ENCODE measurements at regions not wholly inside any gene's neighbourhood (a gene's known extent, or its start where the extent isn't known, plus 50 kb on each side); places are given as distances from the start of the nearest gene placed in this dataset.

GRCh38 chr12:123100882-123101281 is 50.0 kb downstream of the PITPNM2 start:
- Histone ChIP-seq H3K9me3 (ENCODE audit: control insufficient read depth in 1 of 2, low read length in 2 of 2) (no peaks in the 10 kb centered on the region), H3K27me3 (ENCODE audit: control insufficient read depth in 1 of 2, insufficient read depth in 2 of 2, low read length in 2 of 2) (no peaks in the 10 kb centered on the region), H3K4me1 (ENCODE audit: control insufficient read depth in 1 of 2, insufficient read depth in 2 of 2, low read length in 2 of 2) (peaks cover 0 to 9% of the 10 kb centered on the region in 2 donors), H3K9ac (ENCODE audit: low read depth in 1 of 2, low read length in 2 of 2) (no peak overlapping the region), H3K4me3 (ENCODE audit: low read depth in 1 of 2, low read length in 2 of 2) (no peak overlapping the region), H3K36me3 (ENCODE audit: control insufficient read depth in 1 of 2, insufficient read depth in 2 of 2, low read length in 2 of 2) (peaks cover 0 to 3% of the 10 kb centered on the region in 2 donors), H3K27ac (ENCODE audit: low read depth, low read length) (no peak overlapping the region)

- Histone ChIP-seq H3K27me3 (ENCODE audit: control insufficient read depth in 1 of 2, insufficient read depth in 2 of 2, low read length in 2 of 2) (no peaks in the 10 kb centered on the region), H3K27ac (ENCODE audit: low read depth, low read length) (no peak overlapping the region), H3K36me3 (ENCODE audit: control insufficient read depth in 1 of 2, insufficient read depth in 2 of 2, low read length in 2 of 2) (peaks cover 0 to under 1% of the 10 kb centered on the region in 2 donors), H3K9ac (ENCODE audit: low read depth in 1 of 2, low read length in 2 of 2) (no peak overlapping the region), H3K4me1 (ENCODE audit: control insufficient read depth in 1 of 2, insufficient read depth in 2 of 2, low read length in 2 of 2) (peaks cover under 1 to 9% of the 10 kb centered on the region in 2 donors), H3K9me3 (ENCODE audit: control insufficient read depth in 1 of 2, low read length in 2 of 2) (no peaks in the 10 kb centered on the region), H3K4me3 (ENCODE audit: low read depth in 1 of 2, low read length in 2 of 2) (no peak overlapping the region)
Measured at GRCh38 chr12:123100450-123100849, 50.4 kb downstream of the PITPNM2 start.

- no peak overlapping the region for H3K9ac ChIP-seq (ENCODE audit: low read depth in 1 of 2, low read length in 2 of 2)
- no peaks in the 10 kb centered on the region for H3K9me3 ChIP-seq (ENCODE audit: control insufficient read depth in 1 of 2, low read length in 2 of 2)
- H3K36me3 ChIP-seq (ENCODE audit: control insufficient read depth in 1 of 2, insufficient read depth in 2 of 2, low read length in 2 of 2), result no peaks in the 10 kb centered on the region
- no peak overlapping the region for H3K4me3 ChIP-seq (ENCODE audit: low read depth in 1 of 2, low read length in 2 of 2)
- H3K27ac ChIP-seq (ENCODE audit: low read depth, low read length), result no peak overlapping the region
- peaks cover 9% of the 10 kb centered on the region in 2 donors for H3K4me1 ChIP-seq (ENCODE audit: control insufficient read depth in 1 of 2, insufficient read depth in 2 of 2, low read length in 2 of 2)
- H3K27me3 ChIP-seq (ENCODE audit: control insufficient read depth in 1 of 2, insufficient read depth in 2 of 2, low read length in 2 of 2), result no peaks in the 10 kb centered on the region
Measured at GRCh38 chr12:123099560-123100192, 51.2 kb downstream of the PITPNM2 start.

- no peak overlapping the region for H3K4me3 ChIP-seq (ENCODE audit: low read depth in 1 of 2, low read length in 2 of 2)
- no peak overlapping the region for H3K9ac ChIP-seq (ENCODE audit: low read depth in 1 of 2, low read length in 2 of 2)
- peaks cover 9 to 14% of the 10 kb centered on the region in 2 donors for H3K4me1 ChIP-seq (ENCODE audit: control insufficient read depth in 1 of 2, insufficient read depth in 2 of 2, low read length in 2 of 2)
- H3K27ac ChIP-seq (ENCODE audit: low read depth, low read length), result no peak overlapping the region
- no peaks in the 10 kb centered on the region for H3K27me3 ChIP-seq (ENCODE audit: control insufficient read depth in 1 of 2, insufficient read depth in 2 of 2, low read length in 2 of 2)
- H3K36me3 ChIP-seq (ENCODE audit: control insufficient read depth in 1 of 2, insufficient read depth in 2 of 2, low read length in 2 of 2), result no peaks in the 10 kb centered on the region
- H3K9me3 ChIP-seq (ENCODE audit: control insufficient read depth in 1 of 2, low read length in 2 of 2), result no peaks in the 10 kb centered on the region
Measured at GRCh38 chr12:123098780-123099179, 52.1 kb downstream of the PITPNM2 start.

GRCh38 chr12:123097561-123098084 is 53.3 kb downstream of the PITPNM2 start:
- Histone ChIP-seq H3K4me3 (ENCODE audit: low read depth in 1 of 2, low read length in 2 of 2) (no peak overlapping the region), H3K9me3 (ENCODE audit: control insufficient read depth in 1 of 2, low read length in 2 of 2) (no peaks in the 10 kb centered on the region), H3K9ac (ENCODE audit: low read depth in 1 of 2, low read length in 2 of 2) (no peak overlapping the region), H3K27me3 (ENCODE audit: control insufficient read depth in 1 of 2, insufficient read depth in 2 of 2, low read length in 2 of 2) (no peaks in the 10 kb centered on the region), H3K4me1 (ENCODE audit: control insufficient read depth in 1 of 2, insufficient read depth in 2 of 2, low read length in 2 of 2) (peaks cover 9 to 14% of the 10 kb centered on the region in 2 donors), H3K27ac (ENCODE audit: low read depth, low read length) (no peak overlapping the region), H3K36me3 (ENCODE audit: control insufficient read depth in 1 of 2, insufficient read depth in 2 of 2, low read length in 2 of 2) (no peaks in the 10 kb centered on the region)

- H3K4me1 ChIP-seq (ENCODE audit: control insufficient read depth in 1 of 2, insufficient read depth in 2 of 2, low read length in 2 of 2), result peaks cover 9 to 14% of the 10 kb centered on the region in 2 donors
- no peak overlapping the region for H3K27ac ChIP-seq (ENCODE audit: low read depth, low read length)
- no peak overlapping the region for H3K4me3 ChIP-seq (ENCODE audit: low read depth in 1 of 2, low read length in 2 of 2)
- H3K9ac ChIP-seq (ENCODE audit: low read depth in 1 of 2, low read length in 2 of 2), result no peak overlapping the region
- no peaks in the 10 kb centered on the region for H3K9me3 ChIP-seq (ENCODE audit: control insufficient read depth in 1 of 2, low read length in 2 of 2)
- H3K27me3 ChIP-seq (ENCODE audit: control insufficient read depth in 1 of 2, insufficient read depth in 2 of 2, low read length in 2 of 2), result no peaks in the 10 kb centered on the region
- no peaks in the 10 kb centered on the region for H3K36me3 ChIP-seq (ENCODE audit: control insufficient read depth in 1 of 2, insufficient read depth in 2 of 2, low read length in 2 of 2)
Measured at GRCh38 chr12:123096741-123097140, 54.1 kb downstream of the PITPNM2 start.

GRCh38 chr12:123096182-123096581 is 54.7 kb downstream of the PITPNM2 start:
- no peak overlapping the region for H3K27ac ChIP-seq (ENCODE audit: low read depth, low read length)
- no peaks in the 10 kb centered on the region for H3K9me3 ChIP-seq (ENCODE audit: control insufficient read depth in 1 of 2, low read length in 2 of 2)
- no peaks in the 10 kb centered on the region for H3K27me3 ChIP-seq (ENCODE audit: control insufficient read depth in 1 of 2, insufficient read depth in 2 of 2, low read length in 2 of 2)
- H3K4me3 ChIP-seq (ENCODE audit: low read depth in 1 of 2, low read length in 2 of 2), result no peak overlapping the region
- no peak overlapping the region for H3K9ac ChIP-seq (ENCODE audit: low read depth in 1 of 2, low read length in 2 of 2)
- peaks cover 9 to 14% of the 10 kb centered on the region in 2 donors for H3K4me1 ChIP-seq (ENCODE audit: control insufficient read depth in 1 of 2, insufficient read depth in 2 of 2, low read length in 2 of 2)
- H3K36me3 ChIP-seq (ENCODE audit: control insufficient read depth in 1 of 2, insufficient read depth in 2 of 2, low read length in 2 of 2), result no peaks in the 10 kb centered on the region

GRCh38 chr12:123095078-123095881 is 55.6 kb downstream of the PITPNM2 start:
- H3K4me1 ChIP-seq (ENCODE audit: control insufficient read depth in 1 of 2, insufficient read depth in 2 of 2, low read length in 2 of 2), result peaks cover 9 to 14% of the 10 kb centered on the region in 2 donors
- no peaks in the 10 kb centered on the region for H3K9me3 ChIP-seq (ENCODE audit: control insufficient read depth in 1 of 2, low read length in 2 of 2)
- H3K36me3 ChIP-seq (ENCODE audit: control insufficient read depth in 1 of 2, insufficient read depth in 2 of 2, low read length in 2 of 2), result no peaks in the 10 kb centered on the region
- H3K4me3 ChIP-seq (ENCODE audit: low read depth in 1 of 2, low read length in 2 of 2), result no peak overlapping the region
- no peak overlapping the region for H3K9ac ChIP-seq (ENCODE audit: low read depth in 1 of 2, low read length in 2 of 2)
- H3K27ac ChIP-seq (ENCODE audit: low read depth, low read length), result no peak overlapping the region
- H3K27me3 ChIP-seq (ENCODE audit: control insufficient read depth in 1 of 2, insufficient read depth in 2 of 2, low read length in 2 of 2), result no peaks in the 10 kb centered on the region

- no peaks in the 10 kb centered on the region for H3K27me3 ChIP-seq (ENCODE audit: control insufficient read depth in 1 of 2, insufficient read depth in 2 of 2, low read length in 2 of 2)
- no peaks in the 10 kb centered on the region for H3K9me3 ChIP-seq (ENCODE audit: control insufficient read depth in 1 of 2, low read length in 2 of 2)
- H3K4me1 ChIP-seq (ENCODE audit: control insufficient read depth in 1 of 2, insufficient read depth in 2 of 2, low read length in 2 of 2), result peaks cover 14 to 21% of the 10 kb centered on the region in 2 donors
- H3K4me3 ChIP-seq (ENCODE audit: low read depth in 1 of 2, low read length in 2 of 2), result no peak overlapping the region
- H3K27ac ChIP-seq (ENCODE audit: low read depth, low read length), result no peak overlapping the region
- no peak overlapping the region for H3K9ac ChIP-seq (ENCODE audit: low read depth in 1 of 2, low read length in 2 of 2)
- H3K36me3 ChIP-seq (ENCODE audit: control insufficient read depth in 1 of 2, insufficient read depth in 2 of 2, low read length in 2 of 2), result no peaks in the 10 kb centered on the region
Measured at GRCh38 chr12:123094349-123095077, 56.4 kb downstream of the PITPNM2 start.

- no peak overlapping the region for H3K9ac ChIP-seq (ENCODE audit: low read depth in 1 of 2, low read length in 2 of 2)
- no peaks in the 10 kb centered on the region for H3K36me3 ChIP-seq (ENCODE audit: control insufficient read depth in 1 of 2, insufficient read depth in 2 of 2, low read length in 2 of 2)
- no peaks in the 10 kb centered on the region for H3K9me3 ChIP-seq (ENCODE audit: control insufficient read depth in 1 of 2, low read length in 2 of 2)
- no peak overlapping the region for H3K4me3 ChIP-seq (ENCODE audit: low read depth in 1 of 2, low read length in 2 of 2)
- no peak overlapping the region for H3K27ac ChIP-seq (ENCODE audit: low read depth, low read length)
- no peaks in the 10 kb centered on the region for H3K27me3 ChIP-seq (ENCODE audit: control insufficient read depth in 1 of 2, insufficient read depth in 2 of 2, low read length in 2 of 2)
- H3K4me1 ChIP-seq (ENCODE audit: control insufficient read depth in 1 of 2, insufficient read depth in 2 of 2, low read length in 2 of 2), result peaks cover 13 to 28% of the 10 kb centered on the region in 2 donors
Measured at GRCh38 chr12:123092866-123093265, 58.0 kb downstream of the PITPNM2 start.
